HG02642 (cell line): ENCODE measurements at regions not wholly inside any gene's neighbourhood (a gene's known extent, or its start where the extent isn't known, plus 50 kb on each side); places are given as distances from the start of the nearest gene placed in this dataset.
"Not testable (repeated sequence)": the region's sequence is repeated elsewhere in the genome, so short reads cannot be mapped to it uniquely, and the experiment has no call there.

Experiments used
- ATAC-seq: cut with Tn5 transposase; IDR thresholded peaks from one replicate; pipeline ENCODE4 v1.9.1; 2021; ENCODE audit warnings: mild to moderate bottlenecking; ENCODE audit not compliant: unreplicated experiment, poor library complexity

GRCh38 chr12:17370621-17371020 is 719.4 kb downstream of the RERGL start:
- no peak for ATAC-seq

DNA sequence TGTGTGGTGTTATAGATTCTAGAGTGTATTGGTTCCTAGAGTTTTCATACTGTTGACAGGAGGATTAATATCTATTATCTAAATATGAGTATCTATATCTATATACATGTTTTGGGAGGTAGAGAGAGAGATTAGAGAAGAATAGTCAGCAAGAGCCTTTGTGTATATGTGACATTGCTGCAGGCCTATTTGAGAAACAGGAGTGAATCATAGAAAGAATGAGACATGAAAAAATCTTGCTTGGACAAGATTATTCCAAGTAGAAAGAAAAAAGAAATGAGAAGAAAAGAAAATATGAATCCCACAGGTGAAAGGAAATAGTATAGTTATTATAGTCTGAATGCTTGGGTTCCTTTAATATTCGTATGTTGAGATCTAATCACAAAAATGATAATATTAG is 720.4 kb downstream of the RERGL start:
- ATAC-seq = no peak

DNA sequence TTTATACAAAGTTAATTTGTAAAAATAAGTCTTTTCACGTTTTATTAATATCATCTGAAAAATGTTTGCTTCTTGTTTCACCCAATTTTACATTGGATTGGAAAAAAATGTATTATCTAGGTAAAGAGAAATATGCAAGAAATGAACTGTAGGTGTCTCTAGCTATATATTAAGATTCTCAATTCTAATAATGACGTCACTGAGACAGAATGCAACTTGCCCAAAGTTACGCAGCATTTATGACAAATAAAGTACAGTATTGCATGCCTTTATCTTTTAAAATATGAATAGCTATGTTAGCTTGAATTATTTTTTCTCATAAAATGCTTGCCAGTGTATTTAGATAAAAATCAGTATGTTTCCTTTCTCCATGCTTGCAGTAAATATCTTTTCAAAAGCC is 728.8 kb downstream of the RERGL start:
- ATAC-seq = no peak

DNA sequence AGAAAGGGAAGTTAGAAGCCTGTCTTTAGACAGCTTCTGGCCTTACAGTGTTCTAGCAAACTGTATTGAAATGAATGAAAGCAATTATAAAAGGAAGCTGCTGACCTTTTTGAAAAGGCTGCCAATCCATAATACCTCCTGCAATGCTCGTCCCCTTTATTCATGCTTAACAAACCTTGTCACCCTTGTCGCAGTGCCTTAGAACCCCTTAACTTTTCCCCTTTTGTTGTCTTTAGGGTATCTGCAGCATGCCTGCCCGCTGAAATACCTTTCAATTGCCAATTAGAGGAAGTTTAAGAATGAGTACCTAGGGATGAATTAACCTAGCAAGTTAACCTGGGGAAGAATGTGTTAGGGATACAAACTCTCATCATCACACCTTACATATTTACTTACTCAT is 731.2 kb downstream of the RERGL start:
- no peak for ATAC-seq

DNA sequence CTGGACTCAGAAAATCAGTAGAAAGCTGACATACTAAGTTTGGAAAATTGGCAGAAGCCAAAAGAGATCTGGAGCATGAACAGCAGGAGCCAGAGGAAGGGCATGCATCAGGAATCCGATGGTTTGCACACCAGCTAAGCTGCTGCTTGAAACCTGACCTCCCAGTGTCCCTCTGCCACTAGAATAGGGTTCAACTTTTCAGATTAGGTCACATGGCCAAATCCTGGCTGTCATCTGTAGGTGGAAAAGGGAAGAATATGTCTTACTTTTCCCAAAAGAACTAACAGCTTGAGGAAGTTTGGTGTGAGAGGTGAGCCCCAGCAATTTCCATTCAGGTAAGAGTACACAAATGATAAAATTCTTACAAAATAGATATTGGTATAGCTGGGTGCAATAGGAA is 732.6 kb downstream of the RERGL start:
- no peak for ATAC-seq

DNA sequence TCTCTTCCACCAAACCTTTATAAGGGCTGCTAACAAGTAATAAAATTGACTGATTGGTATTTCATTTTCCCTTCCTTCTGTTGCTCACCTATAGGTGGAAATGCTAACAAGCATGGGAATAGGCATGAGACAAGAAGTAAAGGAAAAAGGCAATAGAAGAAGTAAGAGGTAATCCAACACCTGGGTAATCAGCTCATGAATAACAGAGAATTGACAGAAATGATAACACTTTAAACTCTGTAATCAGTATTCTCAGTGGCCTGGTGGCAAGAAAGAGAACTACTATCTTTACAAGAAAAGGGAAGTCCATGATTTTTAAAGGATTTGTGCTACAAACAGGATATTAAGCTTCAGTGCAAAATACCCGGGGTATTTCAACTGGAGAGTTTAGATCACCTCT is 737.8 kb downstream of the RERGL start:
- ATAC-seq = no peak

- no peak for ATAC-seq
Measured at GRCh38 chr12:17348311-17348710, 741.7 kb downstream of the RERGL start.

- no peak for ATAC-seq
Measured at GRCh38 chr12:17344649-17345048, 738.7 kb upstream of the LMO3 start.

GRCh38 chr12:17342381-17342961 is 736.5 kb upstream of the LMO3 start:
- no peak for ATAC-seq

DNA sequence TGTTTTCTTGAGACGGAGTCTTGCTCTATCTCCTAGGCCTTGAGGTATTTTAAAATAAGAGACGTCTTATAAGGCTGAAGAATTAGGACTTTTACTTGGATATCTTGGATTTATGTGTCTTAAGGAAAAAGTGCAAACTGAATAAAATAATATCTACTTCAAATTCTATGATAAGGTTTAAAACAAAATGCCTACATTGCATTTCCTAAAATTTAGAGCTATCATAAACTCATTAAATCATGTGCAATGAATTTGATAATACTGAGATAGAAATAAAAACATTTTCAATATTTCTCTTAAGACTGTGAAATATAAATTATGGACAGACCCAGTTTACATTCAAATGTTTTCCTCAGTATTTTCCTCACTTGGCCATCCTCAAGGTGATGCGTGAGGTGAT is 729.5 kb upstream of the LMO3 start:
- no peak for ATAC-seq

DNA sequence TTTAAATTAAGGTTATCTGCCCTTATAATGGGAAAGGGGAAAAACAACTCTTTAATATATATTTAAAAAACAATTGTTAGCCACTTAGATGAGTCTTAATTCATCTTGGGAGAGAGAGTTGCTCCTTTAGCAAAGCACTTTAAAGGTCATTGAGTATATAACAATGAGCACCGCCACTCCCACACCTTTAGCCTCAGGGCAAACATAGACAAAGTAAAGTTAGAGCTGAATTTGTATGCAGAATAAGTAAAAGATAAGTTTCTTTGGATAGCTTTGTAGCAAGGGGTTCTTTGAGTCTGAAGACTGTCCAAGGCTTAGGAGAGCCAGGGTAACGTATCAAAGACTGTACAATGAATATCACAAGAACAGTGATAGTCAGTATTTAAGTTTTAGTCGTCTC is 728.8 kb upstream of the LMO3 start:
- ATAC-seq = no peak

DNA sequence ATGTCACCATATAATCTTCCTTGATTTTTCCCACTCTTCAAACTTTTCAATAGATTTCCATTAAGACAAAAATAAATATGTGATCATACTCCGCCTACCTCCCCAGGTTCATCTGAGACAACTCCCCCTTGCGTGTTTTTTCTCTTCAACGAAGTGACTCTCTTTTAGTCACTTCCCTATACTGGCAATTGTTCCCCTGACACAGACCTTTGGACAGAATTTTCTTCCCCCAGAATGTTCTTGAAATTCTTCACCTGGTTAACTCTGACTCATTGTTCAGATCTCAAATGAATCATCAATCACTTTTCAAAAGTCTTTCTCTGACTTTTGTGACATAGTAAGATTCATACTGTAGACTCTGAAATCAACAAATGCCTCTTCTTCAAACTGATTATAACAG is 727.3 kb upstream of the LMO3 start:
- ATAC-seq = no peak

DNA sequence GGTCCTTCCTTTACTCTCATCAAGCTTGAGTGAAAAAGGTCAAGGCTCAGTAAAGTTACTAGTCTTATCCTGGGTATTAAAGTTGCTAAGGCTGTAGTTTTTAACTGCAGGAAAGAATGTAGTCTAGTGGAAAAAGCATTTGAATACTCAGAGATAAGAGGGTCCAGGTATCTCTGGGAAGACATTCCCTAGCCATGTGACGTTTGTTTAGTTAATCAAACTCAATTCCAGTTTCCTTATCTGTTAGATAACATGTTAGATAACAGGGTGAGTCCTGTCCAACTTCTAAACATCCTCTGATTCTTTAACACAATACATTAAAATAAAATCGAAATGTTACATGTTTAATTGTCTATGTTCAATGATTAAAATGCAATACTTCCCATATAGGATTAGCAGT is 720.7 kb upstream of the LMO3 start:
- ATAC-seq = no peak

- no peak for ATAC-seq
Measured at GRCh38 chr12:17322090-17322489, 716.1 kb upstream of the LMO3 start.

DNA sequence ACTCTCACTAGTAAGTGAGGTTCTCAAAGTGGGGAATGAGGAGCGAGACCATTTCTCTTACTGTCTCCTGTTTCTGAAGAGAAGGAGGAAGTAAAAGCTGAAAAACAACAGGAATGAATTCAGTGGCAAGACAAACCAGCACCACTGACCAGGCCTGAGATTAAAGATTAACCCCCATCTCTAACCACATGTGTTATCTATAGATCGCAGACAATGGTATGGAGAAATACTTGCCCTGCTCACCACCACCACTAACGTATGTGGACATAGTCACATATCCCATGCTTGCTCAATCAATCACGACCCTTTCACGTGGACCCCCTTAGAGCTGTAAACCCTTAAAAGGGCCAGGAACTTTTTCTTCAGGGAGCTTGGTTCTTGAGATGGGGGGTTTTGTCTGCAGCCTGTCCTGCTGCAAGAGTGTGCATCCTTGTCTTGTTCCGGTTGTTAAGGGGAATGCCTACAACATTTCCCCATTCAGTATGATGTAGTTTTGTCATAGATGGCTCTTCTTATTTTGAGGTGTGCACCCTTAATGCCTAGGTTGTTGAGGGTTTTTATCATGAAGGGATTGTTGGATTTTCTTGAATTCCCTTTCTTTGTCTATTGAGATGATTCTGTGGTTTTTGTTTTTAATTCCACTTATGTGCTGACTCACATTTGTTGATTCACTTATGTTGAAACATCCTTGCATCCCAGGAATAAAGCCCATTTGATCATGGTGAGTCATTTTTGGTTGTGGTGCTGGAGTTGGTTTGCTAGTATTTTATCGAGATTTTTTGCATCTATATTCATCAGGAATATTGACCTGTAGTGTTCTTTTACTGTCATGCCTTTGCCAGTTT is 698.8 kb upstream of the LMO3 start:
- no peak for ATAC-seq

DNA sequence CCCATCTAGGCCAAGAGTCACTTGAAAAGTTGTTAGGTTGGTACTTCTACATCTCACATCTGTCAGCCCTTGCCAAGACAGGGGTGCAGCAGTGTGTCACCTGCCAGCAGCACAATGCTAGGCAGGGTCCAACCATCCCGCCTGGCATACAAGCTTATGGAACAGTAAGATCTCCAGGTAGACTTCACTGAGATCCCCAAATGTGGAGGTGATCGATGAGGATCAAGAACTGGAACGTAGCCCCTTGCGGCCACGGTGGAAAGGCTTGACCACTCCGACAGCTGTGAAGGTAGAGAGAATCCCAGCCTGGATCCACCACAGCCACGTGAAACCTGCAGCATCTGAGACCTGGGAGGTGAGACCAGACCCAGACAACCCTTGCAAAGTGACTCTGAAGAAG is 696.0 kb upstream of the LMO3 start:
- no peak for ATAC-seq

DNA sequence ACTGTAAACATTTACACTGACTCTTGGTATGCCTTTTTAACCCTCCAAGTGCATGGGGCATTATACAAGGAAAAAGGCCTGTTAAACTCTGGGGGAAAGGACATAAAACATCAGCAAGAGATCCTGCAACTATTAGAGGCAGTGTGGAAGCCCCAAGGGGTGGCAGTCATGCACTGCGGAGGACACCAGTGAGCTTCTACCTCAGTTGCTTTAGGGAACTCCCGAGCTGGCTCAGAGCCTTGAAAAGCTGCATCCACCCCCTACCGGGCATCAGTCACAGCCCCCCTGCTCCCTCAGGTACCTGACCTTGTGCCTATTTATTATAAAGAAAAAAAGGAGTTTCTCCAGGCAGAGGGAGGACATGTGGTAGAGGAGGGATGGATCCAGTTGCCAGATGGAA is 695.6 kb upstream of the LMO3 start:
- ATAC-seq = no peak

DNA sequence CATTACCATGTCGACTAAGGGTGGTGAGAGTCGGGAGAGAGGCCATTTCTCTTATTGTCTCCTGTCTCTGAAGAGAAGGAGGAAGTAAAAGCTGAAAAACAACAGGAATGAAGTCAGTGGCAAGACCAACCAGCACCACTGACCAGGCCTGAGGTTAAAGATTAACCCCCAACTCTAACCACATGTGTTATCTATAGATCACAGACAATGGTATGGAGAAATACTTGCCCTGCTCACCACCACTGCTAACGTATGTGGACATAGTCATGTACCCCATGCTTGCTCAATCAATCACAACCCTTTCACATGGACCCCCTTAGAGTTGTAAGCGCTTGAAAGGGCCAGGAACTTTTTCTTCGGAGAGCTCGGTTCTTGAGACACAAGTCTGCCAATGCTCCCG is 690.9 kb upstream of the LMO3 start:
- no peak for ATAC-seq

DNA sequence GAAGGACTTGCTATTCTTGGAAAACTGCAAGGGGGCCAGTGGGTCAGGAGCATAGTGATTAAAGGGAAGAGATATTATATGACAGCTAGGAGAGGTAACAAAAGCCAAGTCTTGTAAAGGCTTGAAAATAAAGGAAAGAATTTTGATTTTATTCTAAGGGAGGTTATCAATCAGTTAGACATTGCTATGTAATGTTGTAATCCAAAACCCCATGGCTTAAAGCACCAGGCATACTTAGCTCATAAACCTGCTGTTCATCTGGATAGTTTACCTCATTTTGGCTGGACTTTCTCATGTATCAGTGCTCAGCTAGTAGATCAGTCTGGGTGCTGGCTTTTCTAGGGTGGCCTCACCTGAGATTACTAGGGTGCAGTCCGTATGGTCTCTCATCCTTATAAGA is 680.9 kb upstream of the LMO3 start:
- ATAC-seq = no peak

GRCh38 chr12:17284873-17285272 is 678.9 kb upstream of the LMO3 start:
- ATAC-seq = no peak

GRCh38 chr12:17283563-17283962 is 677.6 kb upstream of the LMO3 start:
- no peak for ATAC-seq

GRCh38 chr12:17282169-17282568 is 676.2 kb upstream of the LMO3 start:
- ATAC-seq = not testable (repeated sequence)
